Gastroesophageal sphincter (tissue), 4 donors: ENCODE measurements at regions not wholly inside any gene's neighbourhood (a gene's known extent, or its start where the extent isn't known, plus 50 kb on each side); places are given as distances from the start of the nearest gene placed in this dataset.

ENCODE experiments used
- ATAC-seq: fragments of 150-250 bp; one replicate; pipeline ENCODE4 v1.9.1; 2016; ENCODE audit warnings: mild to moderate bottlenecking, moderate library complexity
- H3K27ac ChIP-seq, 4 donors: fragments of 200-600 bp; sonication (generic) in 3 of 4; 1 replicate in 3 of 4; 2 replicates in 1 of 4; pipeline ENCODE4 v1.5.1; 2016 to 2019
- H3K27me3 ChIP-seq: fragments of 200-600 bp; sonication (generic); one replicate; pipeline ENCODE4 v1.5.1; 2019
- H3K36me3 ChIP-seq, 2 donors: fragments of 200-600 bp; sonication (generic); one replicate each; pipeline ENCODE4 v1.5.1; 2019; ENCODE audit warnings: control low read depth in 1 of 2
- H3K4me1 ChIP-seq, 3 donors: fragments of 200-600 bp; sonication (generic); 1 replicate in 2 of 3; 2 replicates in 1 of 3; pipeline ENCODE4 v1.5.1; 2016 to 2019; ENCODE audit warnings: control low read depth in 2 of 3
- H3K4me3 ChIP-seq, 2 donors: fragments of 200-600 bp; sonication (generic); one replicate each; pipeline ENCODE4 v1.5.1; 2019; ENCODE audit warnings: mild to moderate bottlenecking in 1 of 2, moderate library complexity in 1 of 2
- H3K9me3 ChIP-seq, 3 donors: fragments of 200-600 bp; sonication (generic); one replicate each; pipeline ENCODE4 v1.5.1; 2017 to 2019; ENCODE audit warnings: control low read depth in 2 of 3
- EP300 ChIP-seq: sonication (generic); formaldehyde crosslinking; IDR thresholded peaks from one replicate; pipeline ENCODE4 v1.6.1; 2017; ENCODE audit warnings: antibody characterized with exemption, mild to moderate bottlenecking
- POLR2A ChIP-seq, 2 donors: fragments of 450-650 bp; IDR thresholded peaks; one replicate each; pipeline ENCODE4 v1.6.1; 2017; ENCODE audit warnings: antibody characterized with exemption in 2 of 2, mild to moderate bottlenecking in 2 of 2, moderate library complexity in 1 of 2
- POLR2AphosphoS5 ChIP-seq: sonication (generic); formaldehyde crosslinking; IDR thresholded peaks from one replicate; pipeline ENCODE4 v1.6.1; 2017; ENCODE audit warnings: antibody characterized with exemption
- WGBS, 2 donors: methylation state at CpG; one replicate each; pipeline ENCODE4 v1.1.5; 2018; ENCODE audit warnings: low coverage in 1 of 2; 5-methylcytosine and 5-hydroxymethylcytosine counted together
- TF ChIP-seq, protein P1 (sequence below), 4 experiments: fragments of 200-600 bp in 2 of 4; fragments of 450-650 bp in 2 of 4; sonication (generic) in 1 of 4; IDR thresholded peaks; one replicate each; pipeline ENCODE4 v1.5.1; 2017 to 2019; ENCODE audit warnings: antibody characterized with exemption in 4 of 4, mild to moderate bottlenecking in 2 of 4, moderate library complexity in 2 of 4

DNA sequence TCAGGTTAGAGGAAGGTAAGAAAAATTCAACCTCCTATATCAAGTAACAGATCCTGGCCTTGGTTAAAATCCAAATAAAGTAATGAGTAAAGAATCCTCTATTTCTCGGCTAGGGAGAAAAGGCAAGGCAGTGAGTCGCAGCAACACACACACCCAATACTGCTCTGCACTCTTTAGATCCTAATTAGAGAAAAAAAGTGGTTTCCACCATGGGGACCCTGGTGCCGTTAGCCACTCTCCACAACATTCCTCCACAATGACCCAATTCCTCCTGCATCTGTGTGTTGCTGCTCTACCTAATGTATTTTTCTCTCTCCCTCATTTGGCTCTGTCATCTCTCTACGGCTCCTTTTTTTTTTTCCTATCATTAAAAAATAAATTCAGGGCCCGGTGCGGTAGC, 462.7 kb downstream of the METTL4 start:
- peaks cover 5% of the 10 kb centered on the region for H3K27me3 ChIP-seq
- H3K4me3 ChIP-seq: no peak overlapping the region
- H3K4me1 ChIP-seq: no peaks in the 10 kb centered on the region
- no peak for ATAC-seq
- no peaks in the 10 kb centered on the region for H3K9me3 ChIP-seq
- H3K36me3 ChIP-seq: no peaks in the 10 kb centered on the region
- 47 to 100% methylated on average over 1 to 3 of the region's 6 CpGs for WGBS, 2 donors
- TF ChIP-seq, protein P1, sequence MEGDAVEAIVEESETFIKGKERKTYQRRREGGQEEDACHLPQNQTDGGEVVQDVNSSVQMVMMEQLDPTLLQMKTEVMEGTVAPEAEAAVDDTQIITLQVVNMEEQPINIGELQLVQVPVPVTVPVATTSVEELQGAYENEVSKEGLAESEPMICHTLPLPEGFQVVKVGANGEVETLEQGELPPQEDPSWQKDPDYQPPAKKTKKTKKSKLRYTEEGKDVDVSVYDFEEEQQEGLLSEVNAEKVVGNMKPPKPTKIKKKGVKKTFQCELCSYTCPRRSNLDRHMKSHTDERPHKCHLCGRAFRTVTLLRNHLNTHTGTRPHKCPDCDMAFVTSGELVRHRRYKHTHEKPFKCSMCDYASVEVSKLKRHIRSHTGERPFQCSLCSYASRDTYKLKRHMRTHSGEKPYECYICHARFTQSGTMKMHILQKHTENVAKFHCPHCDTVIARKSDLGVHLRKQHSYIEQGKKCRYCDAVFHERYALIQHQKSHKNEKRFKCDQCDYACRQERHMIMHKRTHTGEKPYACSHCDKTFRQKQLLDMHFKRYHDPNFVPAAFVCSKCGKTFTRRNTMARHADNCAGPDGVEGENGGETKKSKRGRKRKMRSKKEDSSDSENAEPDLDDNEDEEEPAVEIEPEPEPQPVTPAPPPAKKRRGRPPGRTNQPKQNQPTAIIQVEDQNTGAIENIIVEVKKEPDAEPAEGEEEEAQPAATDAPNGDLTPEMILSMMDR (IDR thresholded peaks at IDR 0.05): no peak
- TF ChIP-seq POLR2AphosphoS5 (no peak), POLR2A (IDR thresholded peaks at IDR 0.05) (no peak), EP300 (no peak)
- no peak overlapping the region for H3K27ac ChIP-seq

DNA sequence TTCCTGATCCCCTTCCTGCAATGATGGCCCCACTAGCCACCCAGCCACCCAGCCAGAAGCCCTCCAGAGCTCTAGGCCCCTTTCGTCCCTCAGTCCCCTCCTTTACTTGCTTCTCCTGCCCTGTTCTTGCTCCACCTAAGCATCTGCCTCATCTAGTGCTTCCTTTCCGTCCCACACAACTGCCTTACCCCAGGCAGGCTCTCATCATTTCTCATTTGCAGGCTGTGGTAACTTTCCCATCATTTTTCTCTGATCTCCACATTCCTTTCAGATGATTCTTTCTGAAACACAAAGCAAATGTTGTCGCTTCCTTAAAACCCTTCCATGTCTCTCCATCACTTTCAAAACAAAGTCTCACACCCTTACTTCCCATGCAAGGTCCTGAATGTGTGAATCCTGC, 459.8 kb downstream of the METTL4 start:
- no peaks in the 10 kb centered on the region for H3K4me1 ChIP-seq
- H3K27me3 ChIP-seq: peaks cover 19% of the 10 kb centered on the region
- TF ChIP-seq POLR2A (IDR thresholded peaks at IDR 0.05) (no peak), EP300 (no peak)
- TF ChIP-seq, protein P1 (IDR thresholded peaks at IDR 0.05): no peak
- H3K4me3 ChIP-seq: no peak overlapping the region
- no peaks in the 10 kb centered on the region for H3K36me3 ChIP-seq
- H3K27ac ChIP-seq: no peak overlapping the region
- WGBS, 2 donors: 62 to 63% methylated on average over 2 to 3 of the region's 3 CpGs
- H3K9me3 ChIP-seq: no peaks in the 10 kb centered on the region
- ATAC-seq: no peak

DNA sequence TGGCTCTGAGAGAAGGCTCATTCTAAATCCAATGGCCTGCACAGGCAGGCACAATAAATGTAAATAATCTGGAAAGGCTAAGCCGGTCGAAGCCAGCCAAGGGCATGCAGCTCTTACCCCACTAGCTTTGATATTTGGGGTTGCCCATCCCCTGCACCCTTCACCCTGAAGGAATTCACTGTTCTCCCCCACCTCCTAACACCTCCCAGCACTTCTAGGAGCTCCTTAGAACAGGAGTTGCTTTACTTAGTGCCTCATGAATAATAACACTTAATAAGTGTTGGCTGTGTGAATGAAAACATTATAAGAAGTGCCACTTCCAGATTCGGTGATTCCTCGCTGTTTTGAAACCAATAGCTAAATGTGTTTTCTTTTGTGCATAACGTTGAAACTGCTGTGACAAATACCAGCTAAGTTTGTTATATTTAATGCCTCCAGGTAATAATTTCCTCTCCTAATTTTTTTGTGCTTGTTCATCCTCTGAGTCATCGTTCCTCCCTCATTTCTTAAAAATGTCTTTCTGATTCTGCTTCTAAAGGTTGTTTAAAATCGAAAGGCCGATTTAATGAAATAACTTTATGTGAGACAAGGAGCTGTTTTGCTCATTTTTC, 458.8 kb downstream of the METTL4 start:
- Histone ChIP-seq H3K27ac (no peak overlapping the region), H3K27me3 (peaks cover 19% of the 10 kb centered on the region), H3K4me3 (no peak overlapping the region), H3K9me3 (no peaks in the 10 kb centered on the region), H3K36me3 (no peaks in the 10 kb centered on the region), H3K4me1 (no peaks in the 10 kb centered on the region)
- WGBS, 2 donors: 48 to 52% methylated on average over 6 to 8 of the region's 8 CpGs
- TF ChIP-seq POLR2A (IDR thresholded peaks at IDR 0.05) (no peak), POLR2AphosphoS5 (no peak), EP300 (no peak)
- TF ChIP-seq, protein P1 (IDR thresholded peaks at IDR 0.05): no peak
- no peak for ATAC-seq

DNA sequence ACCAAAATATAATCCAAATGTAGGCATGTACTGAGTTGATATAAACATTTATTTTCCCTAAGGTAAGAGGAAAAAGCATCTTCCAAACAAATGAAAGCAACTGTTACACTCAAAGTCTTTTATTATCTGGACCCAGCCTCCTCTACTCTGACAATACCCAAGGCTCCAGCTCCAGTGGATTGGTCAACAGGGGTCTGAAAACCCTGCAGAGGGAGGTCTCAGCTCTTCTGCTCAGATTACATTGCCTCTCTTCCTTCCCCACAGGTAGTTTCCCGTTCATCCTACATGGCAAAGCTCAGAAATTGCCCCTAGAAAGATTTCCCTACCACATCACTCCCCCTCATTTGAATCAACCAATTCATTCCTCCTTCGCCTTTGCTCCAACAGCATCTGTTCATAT, 457.0 kb downstream of the METTL4 start:
- no peak overlapping the region for H3K27ac ChIP-seq
- no peak for ATAC-seq
- no peak overlapping the region for H3K4me3 ChIP-seq
- no peaks in the 10 kb centered on the region for H3K4me1 ChIP-seq
- no peaks in the 10 kb centered on the region for H3K9me3 ChIP-seq
- no peaks in the 10 kb centered on the region for H3K36me3 ChIP-seq
- 50 to 51% methylated on average over 2 of the region's 2 CpGs for WGBS, 2 donors
- H3K27me3 ChIP-seq: peaks cover 19% of the 10 kb centered on the region
- TF ChIP-seq EP300: no peak
- no peak for TF ChIP-seq POLR2AphosphoS5
- TF ChIP-seq POLR2A (IDR thresholded peaks at IDR 0.05): no peak
- TF ChIP-seq, protein P1 (IDR thresholded peaks at IDR 0.05): no peak

GRCh38 chr18:2114765-2115164, 456.5 kb downstream of the METTL4 start:
- ATAC-seq: no peak
- Histone ChIP-seq H3K27ac (no peak overlapping the region), H3K4me3 (no peak overlapping the region), H3K9me3 (no peaks in the 10 kb centered on the region), H3K36me3 (no peaks in the 10 kb centered on the region), H3K4me1 (no peaks in the 10 kb centered on the region), H3K27me3 (peaks cover 19% of the 10 kb centered on the region)
- WGBS, 2 donors: 67 to 72% methylated on average over 3 to 4 of the region's 4 CpGs
- TF ChIP-seq EP300 (no peak), POLR2AphosphoS5 (no peak), POLR2A (IDR thresholded peaks at IDR 0.05) (no peak)
- TF ChIP-seq, protein P1 (IDR thresholded peaks at IDR 0.05): no peak
